ENCODE measurements at regions not wholly inside any gene's neighbourhood (a gene's known extent, or its start where the extent isn't known, plus 50 kb on each side); places are given as distances from the start of the nearest gene placed in this dataset.

- peaks cover 54% of the 10 kb centered on the region for H3K27me3 Mint-ChIP-seq (ENCODE audit: low read depth)
- no peak for TF ChIP-seq CTCF (conservative IDR thresholded peaks at IDR 0.05)
- H3K36me3 Mint-ChIP-seq (ENCODE audit: low read depth), result peaks cover 7% of the 10 kb centered on the region
- H3K4me3 Mint-ChIP-seq, result no peak overlapping the region
- H3K4me1 Mint-ChIP-seq, result peaks cover 14% of the 10 kb centered on the region
- no peak overlapping the region for H3K27ac Mint-ChIP-seq (ENCODE audit: unreplicated experiment)
- H3K9me3 Mint-ChIP-seq, result peaks cover 8% of the 10 kb centered on the region
- DNase-seq (ENCODE audit: low read depth, low spot score), result no peak
Observed at GRCh38 chr20:57071954-57072583, 194.4 kb downstream of the BMP7 start.

DNA sequence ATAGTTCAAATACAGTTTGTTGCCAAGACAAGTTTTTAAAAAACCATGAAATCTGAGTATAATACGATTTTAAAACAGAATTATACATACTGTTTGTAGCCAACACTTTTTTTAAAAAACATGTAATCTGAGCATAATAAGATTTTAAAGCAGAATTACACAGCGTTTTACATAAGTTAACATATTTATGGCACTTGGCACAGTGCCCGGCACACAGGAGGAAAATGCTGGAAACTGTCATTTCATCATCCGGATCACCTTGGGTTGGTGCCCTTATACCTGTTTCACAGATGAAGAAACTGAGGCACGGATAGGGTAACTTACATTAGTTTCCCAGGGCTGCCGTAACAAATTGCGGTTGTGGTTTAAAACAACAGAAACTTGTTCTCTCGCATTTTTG is 193.0 kb downstream of the BMP7 start:
- no peak for DNase-seq (ENCODE audit: low read depth, low spot score)
- no peak for TF ChIP-seq CTCF (conservative IDR thresholded peaks at IDR 0.05)
- Mint-ChIP-seq H3K4me1 (peaks cover 14% of the 10 kb centered on the region), H3K4me3 (no peak overlapping the region), H3K27me3 (ENCODE audit: low read depth) (peaks cover 45% of the 10 kb centered on the region), H3K36me3 (ENCODE audit: low read depth) (peaks cover 8% of the 10 kb centered on the region), H3K9me3 (peaks cover 12% of the 10 kb centered on the region), H3K27ac (ENCODE audit: unreplicated experiment) (no peak overlapping the region)

- no peak for TF ChIP-seq CTCF (conservative IDR thresholded peaks at IDR 0.05)
- Mint-ChIP-seq H3K36me3 (ENCODE audit: low read depth) (peaks cover 8% of the 10 kb centered on the region), H3K4me1 (peaks cover 14% of the 10 kb centered on the region), H3K27me3 (ENCODE audit: low read depth) (peaks cover 40% of the 10 kb centered on the region), H3K27ac (ENCODE audit: unreplicated experiment) (no peak overlapping the region), H3K4me3 (no peak overlapping the region), H3K9me3 (peaks cover 16% of the 10 kb centered on the region)
- no peak for DNase-seq (ENCODE audit: low read depth, low spot score)
Observed at GRCh38 chr20:57074386-57074785, 192.1 kb downstream of the BMP7 start.

DNA sequence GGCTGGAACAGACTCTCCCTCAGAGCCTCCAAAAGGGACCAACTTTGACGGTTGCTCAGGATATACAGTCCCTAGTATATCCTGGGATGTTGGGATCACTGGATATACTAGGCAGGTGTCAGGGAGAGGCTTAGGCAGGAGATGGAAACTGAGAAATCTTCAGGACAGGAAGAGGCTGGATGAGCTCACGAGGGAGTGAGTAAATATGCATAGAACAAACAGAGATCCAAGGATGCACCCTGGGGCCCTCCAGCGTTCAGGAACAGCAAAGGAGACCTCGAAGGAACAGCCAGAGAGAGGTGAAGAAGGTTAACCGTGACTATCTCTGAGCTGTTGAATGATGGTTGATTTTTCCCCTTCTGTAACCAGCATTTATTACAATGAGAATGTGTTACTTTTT is 191.3 kb downstream of the BMP7 start:
- TF ChIP-seq CTCF (conservative IDR thresholded peaks at IDR 0.05), result no peak
- Mint-ChIP-seq H3K27ac (ENCODE audit: unreplicated experiment) (no peak overlapping the region), H3K4me3 (no peak overlapping the region), H3K27me3 (ENCODE audit: low read depth) (peaks cover 39% of the 10 kb centered on the region), H3K9me3 (peaks cover 18% of the 10 kb centered on the region), H3K4me1 (peaks cover 11% of the 10 kb centered on the region), H3K36me3 (ENCODE audit: low read depth) (peaks cover 8% of the 10 kb centered on the region)
- DNase-seq (ENCODE audit: low read depth, low spot score), result no peak

GRCh38 chr20:57075603-57076002 is 190.8 kb downstream of the BMP7 start:
- peaks cover 18% of the 10 kb centered on the region for H3K9me3 Mint-ChIP-seq
- peaks cover 14% of the 10 kb centered on the region for H3K4me1 Mint-ChIP-seq

More at GRCh38 chr20:57075603-57076002, 190.8 kb downstream of the BMP7 start:
- Mint-ChIP-seq H3K27ac (ENCODE audit: unreplicated experiment) (no peak overlapping the region), H3K4me3 (no peak overlapping the region), H3K36me3 (ENCODE audit: low read depth) (peaks cover 8% of the 10 kb centered on the region), H3K27me3 (ENCODE audit: low read depth) (peaks cover 39% of the 10 kb centered on the region)
- TF ChIP-seq CTCF (conservative IDR thresholded peaks at IDR 0.05), result no peak
- no peak for DNase-seq (ENCODE audit: low read depth, low spot score)
